ENCODE measurements at regions not wholly inside any gene's neighbourhood (a gene's known extent, or its start where the extent isn't known, plus 50 kb on each side); places are given as distances from the start of the nearest gene placed in this dataset.

- Histone ChIP-seq H3F3A (ENCODE audit: insufficient read depth, low read length) (no peaks in the 10 kb centered on the region), H3K79me2 (ENCODE audit: insufficient read depth, low read length) (no peaks in the 10 kb centered on the region), H3K27me3 (ENCODE audit: insufficient read depth, low read length) (no peaks in the 10 kb centered on the region), H3K27ac (ENCODE audit: low read depth, low read length, poor library complexity, severe bottlenecking) (no peak overlapping the region), H3K9ac (ENCODE audit: low read length) (no peak overlapping the region), H3K9me3 (ENCODE audit: low read length) (no peaks in the 10 kb centered on the region), H3K36me3 (ENCODE audit: insufficient read depth, low read length) (no peaks in the 10 kb centered on the region), H2AFZ (ENCODE audit: low read length) (no peak overlapping the region), H3K4me3 (ENCODE audit: low read depth, low read length, poor library complexity, severe bottlenecking) (no peak overlapping the region), H3K4me1 (ENCODE audit: insufficient read depth, low read length, severe bottlenecking) (no peaks in the 10 kb centered on the region), H3K9me2 (ENCODE audit: low read depth, low read length) (no peaks in the 10 kb centered on the region), H3K4me2 (ENCODE audit: low read length) (no peak overlapping the region), H4K20me1 (ENCODE audit: insufficient read depth, low read length) (no peaks in the 10 kb centered on the region)
- TF ChIP-seq EZH2 (IDR thresholded peaks at IDR 0.05; ENCODE audit: borderline replicate concordance, low read length): no peak
- no peak for TF ChIP-seq CTCF (IDR thresholded peaks at IDR 0.05; ENCODE audit: low read length)
Observed at GRCh38 chr16:74099530-74099929, 197.1 kb upstream of the PSMD7 start.

- H3K9me3 ChIP-seq (ENCODE audit: low read length): no peaks in the 10 kb centered on the region
- H3K4me3 ChIP-seq (ENCODE audit: low read depth, low read length, poor library complexity, severe bottlenecking): no peak overlapping the region
- H2AFZ ChIP-seq (ENCODE audit: low read length): no peak overlapping the region
- no peaks in the 10 kb centered on the region for H3K4me1 ChIP-seq (ENCODE audit: insufficient read depth, low read length, severe bottlenecking)
- H3K27ac ChIP-seq (ENCODE audit: low read depth, low read length, poor library complexity, severe bottlenecking): no peak overlapping the region
- H3F3A ChIP-seq (ENCODE audit: insufficient read depth, low read length): no peaks in the 10 kb centered on the region
- no peak overlapping the region for H3K4me2 ChIP-seq (ENCODE audit: low read length)
- TF ChIP-seq CTCF (IDR thresholded peaks at IDR 0.05; ENCODE audit: low read length) (no peak), EZH2 (IDR thresholded peaks at IDR 0.05; ENCODE audit: borderline replicate concordance, low read length) (no peak)
- H3K79me2 ChIP-seq (ENCODE audit: insufficient read depth, low read length): no peaks in the 10 kb centered on the region
- H3K9me2 ChIP-seq (ENCODE audit: low read depth, low read length): no peaks in the 10 kb centered on the region
- no peaks in the 10 kb centered on the region for H4K20me1 ChIP-seq (ENCODE audit: insufficient read depth, low read length)
- H3K36me3 ChIP-seq (ENCODE audit: insufficient read depth, low read length): no peaks in the 10 kb centered on the region
- H3K9ac ChIP-seq (ENCODE audit: low read length): no peak overlapping the region
- H3K27me3 ChIP-seq (ENCODE audit: insufficient read depth, low read length): no peaks in the 10 kb centered on the region
Observed at GRCh38 chr16:74094962-74095361, 201.7 kb upstream of the PSMD7 start.

- Histone ChIP-seq H3K36me3 (ENCODE audit: insufficient read depth, low read length) (no peaks in the 10 kb centered on the region), H3K9me3 (ENCODE audit: low read length) (no peaks in the 10 kb centered on the region), H3F3A (ENCODE audit: insufficient read depth, low read length) (no peaks in the 10 kb centered on the region), H4K20me1 (ENCODE audit: insufficient read depth, low read length) (no peaks in the 10 kb centered on the region), H3K79me2 (ENCODE audit: insufficient read depth, low read length) (no peaks in the 10 kb centered on the region), H3K4me3 (ENCODE audit: low read depth, low read length, poor library complexity, severe bottlenecking) (no peak overlapping the region), H2AFZ (ENCODE audit: low read length) (no peak overlapping the region), H3K27me3 (ENCODE audit: insufficient read depth, low read length) (no peaks in the 10 kb centered on the region), H3K9ac (ENCODE audit: low read length) (no peak overlapping the region), H3K4me2 (ENCODE audit: low read length) (no peak overlapping the region), H3K4me1 (ENCODE audit: insufficient read depth, low read length, severe bottlenecking) (no peaks in the 10 kb centered on the region), H3K27ac (ENCODE audit: low read depth, low read length, poor library complexity, severe bottlenecking) (no peak overlapping the region), H3K9me2 (ENCODE audit: low read depth, low read length) (no peaks in the 10 kb centered on the region)
- TF ChIP-seq CTCF (IDR thresholded peaks at IDR 0.05; ENCODE audit: low read length): no peak
- TF ChIP-seq EZH2 (IDR thresholded peaks at IDR 0.05; ENCODE audit: borderline replicate concordance, low read length): no peak
Observed at GRCh38 chr16:74094514-74094913, 202.1 kb upstream of the PSMD7 start.
